SK-N-SH treated with all-trans-retinoic acid at 6 μM for 48 hours (cell line): ENCODE measurements at regions not wholly inside any gene's neighbourhood (a gene's known extent, or its start where the extent isn't known, plus 50 kb on each side); places are given as distances from the start of the nearest gene placed in this dataset.

ENCODE experiments used
- ATAC-seq: fragments of 200-7000 bp; cut with Tn5 transposase; 3 replicates; pipeline ENCODE4 v1.9.1; 2020; ENCODE audit warnings: mild to moderate bottlenecking, moderate library complexity
- ARNTL ChIP-seq: fragments of 450-650 bp; formaldehyde crosslinking; IDR thresholded peaks from 2 replicates; pipeline ENCODE4 v1.5.0; 2020; ENCODE audit warnings: low read depth, mild to moderate bottlenecking, moderate library complexity, borderline replicate concordance
- CREB5 ChIP-seq: fragments of 250-450 bp; sonication (Bioruptor Pico); IDR thresholded peaks from 2 replicates; pipeline ENCODE4 v1.5.1; 2020; ENCODE audit warnings: low read depth, mild to moderate bottlenecking, moderate library complexity
- CSDC2 ChIP-seq: fragments of 250-450 bp; sonication (Bioruptor Pico); IDR thresholded peaks from 2 replicates; pipeline ENCODE4 v1.5.0; 2020; ENCODE audit warnings: mild to moderate bottlenecking, moderate library complexity
- CSRNP3 ChIP-seq: fragments of 250-450 bp; sonication (Bioruptor Pico); IDR thresholded peaks from 2 replicates; pipeline ENCODE4 v1.5.1; 2021; ENCODE audit warnings: mild to moderate bottlenecking, moderate library complexity
- ESRRG ChIP-seq: fragments of 250-450 bp; sonication (Bioruptor Pico); IDR thresholded peaks from 2 replicates; pipeline ENCODE4 v1.6.1; 2021; ENCODE audit warnings: mild to moderate bottlenecking
- GLIS3 ChIP-seq: fragments of 250-450 bp; sonication (Bioruptor Pico); IDR thresholded peaks from 2 replicates; pipeline ENCODE4 v1.5.0; 2020; ENCODE audit warnings: mild to moderate bottlenecking, moderate library complexity
- ISL1 ChIP-seq: fragments of 250-450 bp; sonication (Bioruptor Pico); IDR thresholded peaks from 2 replicates; pipeline ENCODE4 v2.1.2; 2022; ENCODE audit warnings: mild to moderate bottlenecking, moderate library complexity
- OSR1 ChIP-seq: fragments of 250-450 bp; sonication (Bioruptor Pico); IDR thresholded peaks from 2 replicates; pipeline ENCODE4 v1.8.0; 2022; ENCODE audit warnings: moderate library complexity, mild to moderate bottlenecking, inconsistent platforms
- RARB ChIP-seq: fragments of 250-450 bp; sonication (Bioruptor Pico); IDR thresholded peaks from 2 replicates; pipeline ENCODE4 v1.8.0; 2021; ENCODE audit warnings: mild to moderate bottlenecking, moderate library complexity
- SNAI2 ChIP-seq: fragments of 250-450 bp; sonication (Bioruptor Pico); IDR thresholded peaks from 2 replicates; pipeline ENCODE4 v1.5.0; 2020; ENCODE audit warnings: mild to moderate bottlenecking, moderate library complexity
- TCF4 ChIP-seq: fragments of 250-450 bp; sonication (Bioruptor Pico); IDR thresholded peaks from 2 replicates; pipeline ENCODE4 v1.8.0; 2021; ENCODE audit warnings: mild to moderate bottlenecking, moderate library complexity, borderline replicate concordance
- TOX ChIP-seq: fragments of 250-450 bp; sonication (Bioruptor Pico); IDR thresholded peaks from 2 replicates; pipeline ENCODE4 v1.8.0; 2021; ENCODE audit warnings: mild to moderate bottlenecking, moderate library complexity, borderline replicate concordance
- TSHZ2 ChIP-seq: fragments of 250-450 bp; sonication (Bioruptor Pico); IDR thresholded peaks from 2 replicates; pipeline ENCODE4 v1.5.0; 2020; ENCODE audit warnings: mild to moderate bottlenecking, moderate library complexity
- ZC3H10 ChIP-seq: fragments of 250-450 bp; sonication (Bioruptor Pico); IDR thresholded peaks from 2 replicates; pipeline ENCODE4 v1.5.1; 2021; ENCODE audit warnings: mild to moderate bottlenecking, moderate library complexity
- ZFP3 ChIP-seq: fragments of 250-450 bp; sonication (Bioruptor Pico); IDR thresholded peaks from 2 replicates; pipeline ENCODE4 v1.5.0; 2020; ENCODE audit warnings: mild to moderate bottlenecking, moderate library complexity
- ZFP30 ChIP-seq: fragments of 450-650 bp; formaldehyde crosslinking; IDR thresholded peaks from 2 replicates; pipeline ENCODE4 v1.5.0; 2022; ENCODE audit warnings: mild to moderate bottlenecking, moderate library complexity
- ZNF70 ChIP-seq: fragments of 450-650 bp; formaldehyde crosslinking; IDR thresholded peaks from 2 replicates; pipeline ENCODE4 v1.5.0; 2020; ENCODE audit warnings: mild to moderate bottlenecking, moderate library complexity
- TF ChIP-seq, protein P1 (sequence below): fragments of 250-450 bp; sonication (Bioruptor Pico); IDR thresholded peaks from 2 replicates; pipeline ENCODE4 v1.8.0; 2020; ENCODE audit warnings: mild to moderate bottlenecking, moderate library complexity, borderline replicate concordance
- TF ChIP-seq, protein P2 (sequence below): fragments of 250-450 bp; sonication (Bioruptor Pico); IDR thresholded peaks from 2 replicates; pipeline ENCODE4 v1.8.0; 2021; ENCODE audit warnings: low read depth, mild to moderate bottlenecking, moderate library complexity, borderline replicate concordance

- peak; percentile 75 for ATAC-seq
- TF ChIP-seq ISL1 (CRISPR knock-in tag) (no peak), SNAI2 (CRISPR knock-in tag) (no peak), ZFP30 (CRISPR knock-in tag) (no peak), OSR1 (CRISPR knock-in tag) (no peak), ZC3H10 (CRISPR knock-in tag) (no peak), ESRRG (CRISPR knock-in tag) (no peak), ZFP3 (CRISPR knock-in tag) (no peak), CSRNP3 (CRISPR knock-in tag) (no peak), GLIS3 (CRISPR knock-in tag) (no peak), RARB (CRISPR knock-in tag) (no peak)
- TF ChIP-seq, protein P1, sequence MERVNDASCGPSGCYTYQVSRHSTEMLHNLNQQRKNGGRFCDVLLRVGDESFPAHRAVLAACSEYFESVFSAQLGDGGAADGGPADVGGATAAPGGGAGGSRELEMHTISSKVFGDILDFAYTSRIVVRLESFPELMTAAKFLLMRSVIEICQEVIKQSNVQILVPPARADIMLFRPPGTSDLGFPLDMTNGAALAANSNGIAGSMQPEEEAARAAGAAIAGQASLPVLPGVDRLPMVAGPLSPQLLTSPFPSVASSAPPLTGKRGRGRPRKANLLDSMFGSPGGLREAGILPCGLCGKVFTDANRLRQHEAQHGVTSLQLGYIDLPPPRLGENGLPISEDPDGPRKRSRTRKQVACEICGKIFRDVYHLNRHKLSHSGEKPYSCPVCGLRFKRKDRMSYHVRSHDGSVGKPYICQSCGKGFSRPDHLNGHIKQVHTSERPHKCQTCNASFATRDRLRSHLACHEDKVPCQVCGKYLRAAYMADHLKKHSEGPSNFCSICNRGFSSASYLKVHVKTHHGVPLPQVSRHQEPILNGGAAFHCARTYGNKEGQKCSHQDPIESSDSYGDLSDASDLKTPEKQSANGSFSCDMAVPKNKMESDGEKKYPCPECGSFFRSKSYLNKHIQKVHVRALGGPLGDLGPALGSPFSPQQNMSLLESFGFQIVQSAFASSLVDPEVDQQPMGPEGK (CRISPR knock-in tag), result no peak
- TF ChIP-seq, protein P2, sequence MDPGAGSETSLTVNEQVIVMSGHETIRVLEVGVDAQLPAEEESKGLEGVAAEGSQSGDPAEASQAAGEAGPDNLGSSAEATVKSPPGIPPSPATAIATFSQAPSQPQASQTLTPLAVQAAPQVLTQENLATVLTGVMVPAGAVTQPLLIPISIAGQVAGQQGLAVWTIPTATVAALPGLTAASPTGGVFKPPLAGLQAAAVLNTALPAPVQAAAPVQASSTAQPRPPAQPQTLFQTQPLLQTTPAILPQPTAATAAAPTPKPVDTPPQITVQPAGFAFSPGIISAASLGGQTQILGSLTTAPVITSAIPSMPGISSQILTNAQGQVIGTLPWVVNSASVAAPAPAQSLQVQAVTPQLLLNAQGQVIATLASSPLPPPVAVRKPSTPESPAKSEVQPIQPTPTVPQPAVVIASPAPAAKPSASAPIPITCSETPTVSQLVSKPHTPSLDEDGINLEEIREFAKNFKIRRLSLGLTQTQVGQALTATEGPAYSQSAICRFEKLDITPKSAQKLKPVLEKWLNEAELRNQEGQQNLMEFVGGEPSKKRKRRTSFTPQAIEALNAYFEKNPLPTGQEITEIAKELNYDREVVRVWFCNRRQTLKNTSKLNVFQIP (CRISPR knock-in tag), result no peak
Observed at GRCh38 chr16:64469906-64470702, 651.8 kb downstream of the CDH11 start.

DNA sequence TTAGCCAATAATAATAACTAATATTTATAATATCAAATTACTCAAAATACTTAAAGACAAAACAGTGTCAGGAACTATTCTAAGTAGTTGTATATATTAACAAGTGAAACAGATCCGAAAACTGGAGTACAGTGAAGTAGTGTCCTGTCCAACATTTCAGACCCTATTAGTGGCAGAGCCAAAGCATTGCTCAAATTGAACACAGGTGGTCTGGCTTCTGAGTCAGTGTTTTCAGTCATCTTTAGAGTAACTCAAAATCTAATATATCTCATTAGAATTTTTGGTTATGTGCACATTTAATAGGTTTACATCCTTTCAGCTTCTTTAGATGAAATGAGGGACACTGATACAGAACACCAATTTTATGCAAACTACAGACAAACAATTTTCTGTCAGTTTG is 652.5 kb downstream of the CDH11 start:
- ATAC-seq, result peak; percentile 86
- TF ChIP-seq CSDC2 (CRISPR knock-in tag) (no peak), TSHZ2 (no peak)

- TF ChIP-seq TCF4 (CRISPR knock-in tag) (peak; percentile 68; the same call in 1 of the 2 replicates), TOX (no peak), OSR1 (CRISPR knock-in tag) (no peak)
- ATAC-seq, result peak; percentile 50; the same call in 1 of the 3 replicates
Observed at GRCh38 chr16:64468515-64469090, 653.3 kb downstream of the CDH11 start.

- peak; percentile 68 for TF ChIP-seq ISL1 (CRISPR knock-in tag)
- no peak for TF ChIP-seq CSDC2 (CRISPR knock-in tag)
- ATAC-seq, result peak; percentile 80
Observed at GRCh38 chr16:64459821-64460220, 662.0 kb downstream of the CDH11 start.

GRCh38 chr16:64459402-64459801 is 662.5 kb downstream of the CDH11 start:
- ATAC-seq, result peak; percentile 57
- TF ChIP-seq ZC3H10 (CRISPR knock-in tag), result no peak
- no peak for TF ChIP-seq ARNTL (CRISPR knock-in tag)
- TF ChIP-seq CREB5 (CRISPR knock-in tag), result no peak
- no peak for TF ChIP-seq TCF4 (CRISPR knock-in tag)
- TF ChIP-seq, protein P2 (CRISPR knock-in tag), result no peak
- no peak for TF ChIP-seq CSRNP3 (CRISPR knock-in tag)
- TF ChIP-seq ZNF70 (CRISPR knock-in tag), result no peak
- no peak for TF ChIP-seq RARB (CRISPR knock-in tag)
- TF ChIP-seq ISL1 (CRISPR knock-in tag), result no peak
- TF ChIP-seq ESRRG (CRISPR knock-in tag), result no peak
- TF ChIP-seq OSR1 (CRISPR knock-in tag), result no peak
- TF ChIP-seq SNAI2 (CRISPR knock-in tag), result no peak
